ENCODE measurements at regions not wholly inside any gene's neighbourhood (a gene's known extent, or its start where the extent isn't known, plus 50 kb on each side); places are given as distances from the start of the nearest gene placed in this dataset.

DNA sequence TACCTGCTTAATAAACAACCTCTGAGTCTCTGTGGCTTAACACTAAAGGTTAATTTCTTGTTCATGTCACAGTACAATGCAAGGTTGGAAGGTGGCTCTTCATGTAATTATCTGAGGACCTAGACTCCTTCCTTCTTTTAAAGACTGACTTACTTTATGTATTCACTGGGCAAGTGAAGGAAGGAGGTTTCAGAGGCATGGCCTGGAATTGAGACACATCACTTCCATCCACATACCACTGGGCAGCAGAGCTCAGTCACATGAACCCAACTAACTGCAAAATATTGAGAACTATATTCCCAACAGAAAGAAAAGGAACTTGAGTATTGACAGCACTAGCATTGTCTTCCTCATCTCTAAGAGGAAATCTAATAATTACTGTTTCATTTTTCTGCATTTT lies 57.5 kb upstream of the FN1 start:
- H3K79me2 ChIP-seq (replicated peaks; ENCODE audit: insufficient read depth, low read length) = no peaks in the 10 kb centered on the region
- no peak overlapping the region for H3K9ac ChIP-seq (ENCODE audit: low read length)
- H4K20me1 ChIP-seq (ENCODE audit: insufficient read depth) = no peaks in the 10 kb centered on the region
- H3K9me3 ChIP-seq (ENCODE audit: low read length) = no peaks in the 10 kb centered on the region
- no peaks in the 10 kb centered on the region for H3K27me3 ChIP-seq (ENCODE audit: insufficient read depth, low read depth, low read length)
- TF ChIP-seq MXI1 (conservative IDR thresholded peaks at IDR 0.05; ENCODE audit: poor library complexity, severe bottlenecking) (no peak), EP300 (conservative IDR thresholded peaks at IDR 0.05; ENCODE audit: poor library complexity, severe bottlenecking) (no peak), TAF1 (IDR thresholded peaks at IDR 0.05; ENCODE audit: low read depth) (no peak), SMC3 (conservative IDR thresholded peaks at IDR 0.05; ENCODE audit: poor library complexity) (no peak), EZH2 (IDR thresholded peaks at IDR 0.05; ENCODE audit: borderline replicate concordance, insufficient read depth, low read length, poor library complexity, severe bottlenecking) (no peak), RAD21 (conservative IDR thresholded peaks at IDR 0.05) (no peak), POLR2AphosphoS5 (IDR thresholded peaks at IDR 0.05) (no peak)
- TF ChIP-seq, protein P1, sequence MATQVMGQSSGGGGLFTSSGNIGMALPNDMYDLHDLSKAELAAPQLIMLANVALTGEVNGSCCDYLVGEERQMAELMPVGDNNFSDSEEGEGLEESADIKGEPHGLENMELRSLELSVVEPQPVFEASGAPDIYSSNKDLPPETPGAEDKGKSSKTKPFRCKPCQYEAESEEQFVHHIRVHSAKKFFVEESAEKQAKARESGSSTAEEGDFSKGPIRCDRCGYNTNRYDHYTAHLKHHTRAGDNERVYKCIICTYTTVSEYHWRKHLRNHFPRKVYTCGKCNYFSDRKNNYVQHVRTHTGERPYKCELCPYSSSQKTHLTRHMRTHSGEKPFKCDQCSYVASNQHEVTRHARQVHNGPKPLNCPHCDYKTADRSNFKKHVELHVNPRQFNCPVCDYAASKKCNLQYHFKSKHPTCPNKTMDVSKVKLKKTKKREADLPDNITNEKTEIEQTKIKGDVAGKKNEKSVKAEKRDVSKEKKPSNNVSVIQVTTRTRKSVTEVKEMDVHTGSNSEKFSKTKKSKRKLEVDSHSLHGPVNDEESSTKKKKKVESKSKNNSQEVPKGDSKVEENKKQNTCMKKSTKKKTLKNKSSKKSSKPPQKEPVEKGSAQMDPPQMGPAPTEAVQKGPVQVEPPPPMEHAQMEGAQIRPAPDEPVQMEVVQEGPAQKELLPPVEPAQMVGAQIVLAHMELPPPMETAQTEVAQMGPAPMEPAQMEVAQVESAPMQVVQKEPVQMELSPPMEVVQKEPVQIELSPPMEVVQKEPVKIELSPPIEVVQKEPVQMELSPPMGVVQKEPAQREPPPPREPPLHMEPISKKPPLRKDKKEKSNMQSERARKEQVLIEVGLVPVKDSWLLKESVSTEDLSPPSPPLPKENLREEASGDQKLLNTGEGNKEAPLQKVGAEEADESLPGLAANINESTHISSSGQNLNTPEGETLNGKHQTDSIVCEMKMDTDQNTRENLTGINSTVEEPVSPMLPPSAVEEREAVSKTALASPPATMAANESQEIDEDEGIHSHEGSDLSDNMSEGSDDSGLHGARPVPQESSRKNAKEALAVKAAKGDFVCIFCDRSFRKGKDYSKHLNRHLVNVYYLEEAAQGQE (IDR thresholded peaks at IDR 0.05; ENCODE audit: borderline replicate concordance) = no peak
- TF ChIP-seq, protein P2, sequence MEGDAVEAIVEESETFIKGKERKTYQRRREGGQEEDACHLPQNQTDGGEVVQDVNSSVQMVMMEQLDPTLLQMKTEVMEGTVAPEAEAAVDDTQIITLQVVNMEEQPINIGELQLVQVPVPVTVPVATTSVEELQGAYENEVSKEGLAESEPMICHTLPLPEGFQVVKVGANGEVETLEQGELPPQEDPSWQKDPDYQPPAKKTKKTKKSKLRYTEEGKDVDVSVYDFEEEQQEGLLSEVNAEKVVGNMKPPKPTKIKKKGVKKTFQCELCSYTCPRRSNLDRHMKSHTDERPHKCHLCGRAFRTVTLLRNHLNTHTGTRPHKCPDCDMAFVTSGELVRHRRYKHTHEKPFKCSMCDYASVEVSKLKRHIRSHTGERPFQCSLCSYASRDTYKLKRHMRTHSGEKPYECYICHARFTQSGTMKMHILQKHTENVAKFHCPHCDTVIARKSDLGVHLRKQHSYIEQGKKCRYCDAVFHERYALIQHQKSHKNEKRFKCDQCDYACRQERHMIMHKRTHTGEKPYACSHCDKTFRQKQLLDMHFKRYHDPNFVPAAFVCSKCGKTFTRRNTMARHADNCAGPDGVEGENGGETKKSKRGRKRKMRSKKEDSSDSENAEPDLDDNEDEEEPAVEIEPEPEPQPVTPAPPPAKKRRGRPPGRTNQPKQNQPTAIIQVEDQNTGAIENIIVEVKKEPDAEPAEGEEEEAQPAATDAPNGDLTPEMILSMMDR (IDR thresholded peaks at IDR 0.05; ENCODE audit: poor library complexity, severe bottlenecking) = no peak
- no peak overlapping the region for H2AFZ ChIP-seq (ENCODE audit: low read depth, low read length)
- no peak overlapping the region for H3K4me2 ChIP-seq (ENCODE audit: low read length)
- no peak overlapping the region for H3K27ac ChIP-seq (ENCODE audit: low read length)
- no peaks in the 10 kb centered on the region for H3K36me3 ChIP-seq (ENCODE audit: insufficient read depth, low read length)
- H3F3A ChIP-seq (ENCODE audit: insufficient read depth, low read length, poor library complexity, severe bottlenecking) = no peaks in the 10 kb centered on the region
- H3K4me3 ChIP-seq (ENCODE audit: low read length) = no peak overlapping the region
- H3K9me2 ChIP-seq (ENCODE audit: insufficient read depth, low read length) = no peaks in the 10 kb centered on the region

DNA sequence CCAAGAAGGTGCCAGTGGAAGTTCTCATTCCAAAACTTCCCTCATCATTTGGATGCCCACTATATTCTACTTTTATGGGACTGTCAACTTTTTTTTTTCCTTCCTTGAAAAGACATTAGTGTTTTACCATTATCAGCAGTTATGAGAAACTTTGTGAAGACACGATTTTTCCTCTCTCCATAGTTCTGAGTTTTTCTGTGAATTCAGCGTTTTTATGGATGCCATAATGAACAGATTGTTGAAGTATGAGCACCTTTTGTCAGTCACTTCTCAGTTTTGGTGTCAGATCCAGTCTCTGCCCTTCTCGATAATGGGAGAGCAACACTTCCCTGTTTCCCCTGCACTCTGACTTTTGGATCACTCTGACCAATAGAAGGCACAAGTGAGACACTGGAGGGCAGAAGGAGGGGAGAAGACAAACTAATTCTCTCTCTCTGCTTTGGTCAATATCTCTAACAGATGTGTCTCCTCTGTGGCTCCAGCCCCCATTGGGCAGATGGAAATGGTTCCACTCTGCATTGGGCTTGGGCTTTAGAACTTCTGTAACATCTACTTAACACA lies 53.5 kb upstream of the FN1 start:
- Histone ChIP-seq H3K4me2 (ENCODE audit: low read length) (no peak overlapping the region), H4K20me1 (ENCODE audit: insufficient read depth) (no peaks in the 10 kb centered on the region), H3K9me2 (ENCODE audit: insufficient read depth, low read length) (no peaks in the 10 kb centered on the region), H3K79me2 (replicated peaks; ENCODE audit: insufficient read depth, low read length) (no peaks in the 10 kb centered on the region), H3F3A (ENCODE audit: insufficient read depth, low read length, poor library complexity, severe bottlenecking) (no peaks in the 10 kb centered on the region), H3K9me3 (ENCODE audit: low read length) (no peaks in the 10 kb centered on the region), H2AFZ (ENCODE audit: low read depth, low read length) (no peak overlapping the region), H3K27me3 (ENCODE audit: insufficient read depth, low read depth, low read length) (no peaks in the 10 kb centered on the region), H3K27ac (ENCODE audit: low read length) (no peak overlapping the region), H3K4me3 (ENCODE audit: low read length) (no peak overlapping the region), H3K9ac (ENCODE audit: low read length) (no peak overlapping the region), H3K36me3 (ENCODE audit: insufficient read depth, low read length) (no peaks in the 10 kb centered on the region)
- TF ChIP-seq TAF1 (IDR thresholded peaks at IDR 0.05; ENCODE audit: low read depth) (no peak), MXI1 (conservative IDR thresholded peaks at IDR 0.05; ENCODE audit: poor library complexity, severe bottlenecking) (no peak), EP300 (conservative IDR thresholded peaks at IDR 0.05; ENCODE audit: poor library complexity, severe bottlenecking) (no peak), EZH2 (IDR thresholded peaks at IDR 0.05; ENCODE audit: borderline replicate concordance, insufficient read depth, low read length, poor library complexity, severe bottlenecking) (no peak), RAD21 (conservative IDR thresholded peaks at IDR 0.05) (no peak), SMC3 (conservative IDR thresholded peaks at IDR 0.05; ENCODE audit: poor library complexity) (no peak)
- TF ChIP-seq, protein P1 (IDR thresholded peaks at IDR 0.05; ENCODE audit: borderline replicate concordance) = no peak
- TF ChIP-seq, protein P2 (IDR thresholded peaks at IDR 0.05; ENCODE audit: poor library complexity, severe bottlenecking) = no peak

Data from neural cell (in vitro differentiated cells).